Endothelial cell (in vitro differentiated cells): ENCODE measurements at regions not wholly inside any gene's neighbourhood (a gene's known extent, or its start where the extent isn't known, plus 50 kb on each side); places are given as distances from the start of the nearest gene placed in this dataset.

Experiments
- DNase-seq: peaks from one replicate; pipeline ENCODE4 v3.0.0; 2021; ENCODE audit warnings: low spot score
- H3K27ac Mint-ChIP-seq: one replicate; pipeline ENCODE4 v1.8.0; 2021; ENCODE audit warnings: mixed read lengths, inconsistent platforms; ENCODE audit not compliant: unreplicated experiment
- H3K27me3 Mint-ChIP-seq: one replicate; pipeline ENCODE4 v1.8.0; 2021; ENCODE audit warnings: mild to moderate bottlenecking, moderate library complexity, mixed read lengths, inconsistent platforms; ENCODE audit not compliant: unreplicated experiment
- H3K36me3 Mint-ChIP-seq: one replicate; pipeline ENCODE4 v1.8.0; 2021; ENCODE audit warnings: mild to moderate bottlenecking, low read depth, mixed read lengths, inconsistent platforms; ENCODE audit not compliant: unreplicated experiment
- H3K4me1 Mint-ChIP-seq: one replicate; pipeline ENCODE4 v1.8.0; 2021; ENCODE audit warnings: mild to moderate bottlenecking, mixed read lengths, inconsistent platforms; ENCODE audit not compliant: unreplicated experiment
- H3K4me3 Mint-ChIP-seq: one replicate; pipeline ENCODE4 v1.8.0; 2021; ENCODE audit warnings: mild to moderate bottlenecking, mixed read lengths, inconsistent platforms; ENCODE audit not compliant: unreplicated experiment
- H3K9me3 Mint-ChIP-seq: one replicate; pipeline ENCODE4 v1.8.0; 2021; ENCODE audit warnings: mixed read lengths, inconsistent platforms; ENCODE audit not compliant: unreplicated experiment
- TF ChIP-seq, protein P1 (sequence below): fragments of 200-600 bp; sonication (generic); IDR thresholded peaks from one replicate; pipeline ENCODE4 v1.5.0; 2021; ENCODE audit warnings: antibody characterized with exemption; ENCODE audit not compliant: unreplicated experiment

DNA sequence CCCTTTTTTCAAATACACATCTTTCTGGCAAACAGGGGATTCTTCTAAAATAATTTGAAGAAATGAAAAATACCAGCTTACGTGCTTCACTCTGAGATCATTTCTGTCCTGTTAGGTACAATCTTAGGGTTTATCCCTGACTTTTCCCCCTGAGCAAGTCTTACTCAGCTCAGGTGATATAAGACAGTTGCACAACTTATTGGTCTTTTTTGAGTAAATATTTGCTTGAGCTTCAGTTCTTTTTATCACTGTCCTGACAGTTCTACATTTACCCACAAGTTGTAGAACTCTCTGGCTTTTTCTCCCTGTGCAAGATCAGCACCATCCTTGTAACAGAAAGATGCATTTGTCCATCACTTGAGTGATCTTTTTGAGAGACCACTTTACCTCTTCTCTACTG is 84.9 kb downstream of the MID1IP1 start:
- Mint-ChIP-seq H3K36me3 (no peaks in the 10 kb centered on the region), H3K27me3 (peaks cover 1% of the 10 kb centered on the region), H3K27ac (no peak overlapping the region), H3K9me3 (no peaks in the 10 kb centered on the region), H3K4me1 (no peaks in the 10 kb centered on the region), H3K4me3 (no peak overlapping the region)
- no peak for DNase-seq
- TF ChIP-seq, protein P1, sequence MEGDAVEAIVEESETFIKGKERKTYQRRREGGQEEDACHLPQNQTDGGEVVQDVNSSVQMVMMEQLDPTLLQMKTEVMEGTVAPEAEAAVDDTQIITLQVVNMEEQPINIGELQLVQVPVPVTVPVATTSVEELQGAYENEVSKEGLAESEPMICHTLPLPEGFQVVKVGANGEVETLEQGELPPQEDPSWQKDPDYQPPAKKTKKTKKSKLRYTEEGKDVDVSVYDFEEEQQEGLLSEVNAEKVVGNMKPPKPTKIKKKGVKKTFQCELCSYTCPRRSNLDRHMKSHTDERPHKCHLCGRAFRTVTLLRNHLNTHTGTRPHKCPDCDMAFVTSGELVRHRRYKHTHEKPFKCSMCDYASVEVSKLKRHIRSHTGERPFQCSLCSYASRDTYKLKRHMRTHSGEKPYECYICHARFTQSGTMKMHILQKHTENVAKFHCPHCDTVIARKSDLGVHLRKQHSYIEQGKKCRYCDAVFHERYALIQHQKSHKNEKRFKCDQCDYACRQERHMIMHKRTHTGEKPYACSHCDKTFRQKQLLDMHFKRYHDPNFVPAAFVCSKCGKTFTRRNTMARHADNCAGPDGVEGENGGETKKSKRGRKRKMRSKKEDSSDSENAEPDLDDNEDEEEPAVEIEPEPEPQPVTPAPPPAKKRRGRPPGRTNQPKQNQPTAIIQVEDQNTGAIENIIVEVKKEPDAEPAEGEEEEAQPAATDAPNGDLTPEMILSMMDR, result no peak

DNA sequence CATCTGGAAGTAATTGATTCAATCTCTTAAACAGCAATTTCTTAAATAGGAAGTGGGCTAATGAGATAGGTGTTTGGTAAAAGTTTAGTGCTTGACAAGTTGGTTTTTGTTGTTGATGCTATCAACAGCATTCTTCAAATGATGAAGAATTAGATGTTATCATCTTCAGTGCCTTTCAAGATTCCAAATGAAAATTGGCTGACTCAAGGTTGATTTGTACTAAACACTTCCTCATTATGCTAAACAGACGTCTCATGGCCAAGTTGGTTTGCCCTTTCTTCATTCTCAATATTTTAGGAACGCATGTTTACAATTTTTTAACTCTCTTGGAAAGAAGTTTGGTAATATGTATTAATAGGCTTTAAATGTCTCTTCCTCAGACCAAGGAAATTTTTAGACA is 86.0 kb downstream of the MID1IP1 start:
- Mint-ChIP-seq H3K4me3 (no peak overlapping the region), H3K27ac (no peak overlapping the region), H3K36me3 (no peaks in the 10 kb centered on the region), H3K9me3 (no peaks in the 10 kb centered on the region), H3K27me3 (peaks cover 2% of the 10 kb centered on the region), H3K4me1 (peaks cover 5% of the 10 kb centered on the region)
- TF ChIP-seq, protein P1, result no peak
- no peak for DNase-seq

DNA sequence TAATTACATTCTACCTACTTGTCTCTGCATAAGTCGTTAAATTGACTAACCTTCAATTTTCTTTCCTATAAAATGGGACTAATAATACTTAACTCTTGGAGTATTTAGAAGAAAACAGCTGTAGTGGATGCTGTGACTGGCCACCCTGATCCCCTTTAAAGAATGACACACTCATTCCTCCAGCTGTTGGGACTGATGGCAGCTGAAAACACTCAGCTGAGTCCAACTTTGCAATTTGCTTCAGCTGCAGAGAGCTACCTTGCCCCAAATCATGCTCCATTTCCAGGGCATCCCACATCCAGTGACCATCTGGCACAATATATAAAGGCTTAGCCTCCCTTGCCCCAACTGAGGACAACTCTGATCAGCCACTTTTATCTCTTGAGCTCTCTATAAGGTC is 89.1 kb downstream of the MID1IP1 start:
- peaks cover 2% of the 10 kb centered on the region for H3K27me3 Mint-ChIP-seq
- no peak overlapping the region for H3K4me3 Mint-ChIP-seq
- no peak for DNase-seq
- peaks cover 5% of the 10 kb centered on the region for H3K4me1 Mint-ChIP-seq
- no peaks in the 10 kb centered on the region for H3K9me3 Mint-ChIP-seq
- TF ChIP-seq, protein P1, result no peak
- no peak overlapping the region for H3K27ac Mint-ChIP-seq
- H3K36me3 Mint-ChIP-seq, result no peaks in the 10 kb centered on the region

DNA sequence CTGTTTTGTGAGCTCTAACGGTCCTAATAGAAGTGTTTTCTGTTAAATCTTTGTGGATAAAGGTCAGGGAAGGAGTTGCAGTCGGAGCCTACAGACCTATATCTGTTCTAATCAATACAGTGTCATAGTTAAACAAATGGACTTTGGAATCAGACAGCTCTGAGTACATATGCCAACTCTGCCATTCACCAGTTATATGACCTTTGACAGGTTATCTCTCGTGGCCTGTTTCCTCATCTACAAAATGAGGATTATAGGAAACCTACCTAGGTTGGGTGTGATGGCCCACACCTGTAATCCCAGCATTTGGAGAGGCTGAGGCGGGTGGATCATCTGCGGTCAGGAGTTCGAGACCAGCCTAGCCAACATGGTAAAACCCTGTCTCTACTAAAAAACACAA is 89.7 kb downstream of the MID1IP1 start:
- Mint-ChIP-seq H3K4me1 (peaks cover 5% of the 10 kb centered on the region), H3K27ac (no peak overlapping the region), H3K27me3 (peaks cover 2% of the 10 kb centered on the region), H3K4me3 (no peak overlapping the region), H3K36me3 (no peaks in the 10 kb centered on the region), H3K9me3 (no peaks in the 10 kb centered on the region)
- no peak for DNase-seq
- TF ChIP-seq, protein P1, result no peak

DNA sequence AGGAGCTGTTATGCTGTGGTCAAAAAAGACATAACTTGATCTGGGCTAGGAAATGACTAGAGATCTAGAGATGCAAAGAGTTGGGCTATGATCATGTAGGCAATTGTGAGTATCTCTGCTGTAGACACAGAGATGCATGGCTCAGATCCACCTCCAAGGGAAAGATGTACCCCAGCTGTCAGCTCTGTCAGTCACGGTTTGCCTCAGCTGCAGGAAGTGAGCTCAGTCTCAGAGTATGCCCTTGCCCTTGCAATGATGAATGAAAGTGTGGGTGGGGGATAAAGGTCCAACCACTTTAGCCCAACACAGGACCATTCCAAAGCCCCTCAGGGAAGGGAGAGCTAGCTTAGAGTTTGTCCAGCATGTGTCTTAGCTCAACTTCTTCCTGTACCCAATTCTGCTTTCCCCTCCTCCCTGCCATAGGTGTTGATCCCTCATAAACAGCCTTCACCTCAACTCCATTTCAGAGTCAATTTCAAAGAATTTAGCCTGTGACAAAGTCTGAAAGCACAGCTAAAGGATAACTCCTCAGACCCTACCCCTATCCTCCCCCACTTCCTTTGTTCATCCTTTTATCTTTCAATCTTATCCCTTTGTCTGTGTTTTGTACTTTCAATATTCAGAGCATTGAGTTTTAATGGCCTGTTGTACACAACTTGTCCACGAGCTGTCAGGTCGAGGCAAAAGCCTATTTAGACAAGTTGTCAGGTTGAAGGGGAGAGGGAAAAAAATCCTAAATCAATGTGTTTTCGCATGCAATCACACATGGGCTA is 90.6 kb downstream of the MID1IP1 start:
- Mint-ChIP-seq H3K4me3 (no peak overlapping the region), H3K4me1 (peaks cover 5% of the 10 kb centered on the region), H3K9me3 (no peaks in the 10 kb centered on the region), H3K27me3 (peaks cover 2% of the 10 kb centered on the region), H3K36me3 (no peaks in the 10 kb centered on the region), H3K27ac (no peak overlapping the region)
- DNase-seq, result no peak
- TF ChIP-seq, protein P1, result no peak
